ENCODE measurements at regions not wholly inside any gene's neighbourhood (a gene's known extent, or its start where the extent isn't known, plus 50 kb on each side); places are given as distances from the start of the nearest gene placed in this dataset.

GRCh38 chr5:105453216-105453807 lies 1890.7 kb upstream of the NUDT12 start:
- DNase-seq = no peak

GRCh38 chr5:105448271-105448670 lies 1885.7 kb upstream of the NUDT12 start:
- no peak for DNase-seq

GRCh38 chr5:105430516-105430915 lies 1867.9 kb upstream of the NUDT12 start:
- no peak for DNase-seq

GRCh38 chr5:105428451-105429380 lies 1866.1 kb upstream of the NUDT12 start:
- DNase-seq = no peak

GRCh38 chr5:105414067-105414466 lies 1851.5 kb upstream of the NUDT12 start:
- DNase-seq = no peak

- DNase-seq = no peak
Observed at GRCh38 chr5:105413406-105413990, 1850.9 kb upstream of the NUDT12 start.

GRCh38 chr5:105409695-105410094 lies 1847.1 kb upstream of the NUDT12 start:
- DNase-seq = no peak

- no peak for DNase-seq
Observed at GRCh38 chr5:105407200-105407599, 1844.6 kb upstream of the NUDT12 start.

GRCh38 chr5:105397749-105398148 lies 1835.2 kb upstream of the NUDT12 start:
- no peak for DNase-seq

- DNase-seq = no peak
Observed at GRCh38 chr5:105392710-105393149, 1830.1 kb upstream of the NUDT12 start.

- DNase-seq = no peak
Observed at GRCh38 chr5:105392122-105392709, 1829.6 kb upstream of the NUDT12 start.

- DNase-seq = no peak
Observed at GRCh38 chr5:105380126-105380525, 1817.5 kb upstream of the NUDT12 start.

GRCh38 chr5:105371169-105371568 lies 1808.6 kb upstream of the NUDT12 start:
- no peak for DNase-seq

GRCh38 chr5:105350486-105351140 lies 1788.0 kb upstream of the NUDT12 start:
- DNase-seq = no peak

- no peak for DNase-seq
Observed at GRCh38 chr5:105331558-105331957, 1769.0 kb upstream of the NUDT12 start.

GRCh38 chr5:105330185-105330584 lies 1767.6 kb upstream of the NUDT12 start:
- no peak for DNase-seq

GRCh38 chr5:105304859-105305258 lies 1742.3 kb upstream of the NUDT12 start:
- no peak for DNase-seq

- no peak for DNase-seq
Observed at GRCh38 chr5:105288946-105289345, 1726.4 kb upstream of the NUDT12 start.

GRCh38 chr5:105283134-105283533 lies 1720.5 kb upstream of the NUDT12 start:
- DNase-seq = no peak

- DNase-seq = no peak
Observed at GRCh38 chr5:105274079-105274478, 1711.5 kb upstream of the NUDT12 start.

GRCh38 chr5:105263515-105263914 lies 1700.9 kb upstream of the NUDT12 start:
- no peak for DNase-seq

- DNase-seq = no peak
Observed at GRCh38 chr5:105259581-105260217, 1697.1 kb upstream of the NUDT12 start.

Data from stimulated activated CD4-positive, alpha-beta T cell treated with anti-CD3 and anti-CD28 coated beads, Interleukin-2, amount 100 ng/mL, for 24 hours (primary cell).